ENCODE measurements at regions not wholly inside any gene's neighbourhood (a gene's known extent, or its start where the extent isn't known, plus 50 kb on each side); places are given as distances from the start of the nearest gene placed in this dataset.

DNA sequence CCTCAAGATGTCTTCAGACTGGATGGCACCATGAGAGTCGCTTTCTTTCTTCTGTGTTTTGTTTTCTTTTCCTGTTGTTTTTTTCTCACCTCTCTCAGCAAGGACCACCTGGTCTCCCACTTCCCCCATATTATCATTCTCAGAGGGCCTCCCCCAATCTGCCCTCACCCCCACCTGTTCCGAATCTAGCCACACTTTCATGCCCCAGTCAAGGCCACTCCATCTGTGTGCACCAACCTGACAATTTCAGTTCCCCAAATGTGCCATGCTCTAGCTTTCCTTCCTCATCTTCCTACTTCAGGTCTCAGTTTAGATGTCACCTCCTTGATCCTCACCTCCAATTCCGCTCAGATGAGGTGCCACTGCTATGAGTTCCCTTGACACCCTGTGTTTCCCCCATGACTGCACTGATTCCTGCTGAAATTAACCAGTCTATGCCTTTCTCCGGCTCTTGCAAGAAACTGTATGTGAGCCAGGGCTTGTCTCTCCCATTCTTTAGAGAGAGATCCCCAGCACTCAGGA is 146.2 kb downstream of the PLPP3 start:
- TF ChIP-seq POLR2A (IDR thresholded peaks at IDR 0.05; ENCODE audit: low read depth, low read length), result no peak
- TF ChIP-seq POLR2AphosphoS5 (IDR thresholded peaks at IDR 0.05; ENCODE audit: low read depth, low read length), result no peak
- no peak for TF ChIP-seq TAF1 (IDR thresholded peaks at IDR 0.05; ENCODE audit: low read depth, low read length)
- TF ChIP-seq PAX5 (IDR thresholded peaks at IDR 0.05; ENCODE audit: insufficient read depth, low read length, severe bottlenecking), result no peak
- peak; percentile 15; the same call in 1 of the 2 replicates for TF ChIP-seq SPI1 (IDR thresholded peaks at IDR 0.05; ENCODE audit: low read depth, low read length)
